ENCODE measurements at regions not wholly inside any gene's neighbourhood (a gene's known extent, or its start where the extent isn't known, plus 50 kb on each side); places are given as distances from the start of the nearest gene placed in this dataset.

- FAIRE-seq (peak; percentile 9), DNase-seq (ENCODE audit: insufficient read length, low spot score) (no peak)
- TF ChIP-seq POU2F2 (IDR thresholded peaks at IDR 0.05; ENCODE audit: low read depth, low read length), result 0 out of 2 replicates have a peak, but pooled peaks have one; percentile 28
- no peak for TF ChIP-seq SPI1 (IDR thresholded peaks at IDR 0.05; ENCODE audit: low read depth, low read length)
- no peak for TF ChIP-seq TAF1 (IDR thresholded peaks at IDR 0.05; ENCODE audit: low read depth, low read length)
Observed at GRCh38 chr6:168383062-168383854, 57.7 kb upstream of the SMOC2 start.

GRCh38 chr6:168384045-168385036, 56.6 kb upstream of the SMOC2 start:
- FAIRE-seq, result no peak
- TF ChIP-seq POU2F2 (IDR thresholded peaks at IDR 0.05; ENCODE audit: low read depth, low read length) (no peak), POLR2A (IDR thresholded peaks at IDR 0.05; ENCODE audit: low read depth, low read length) (no peak), PAX5 (IDR thresholded peaks at IDR 0.05; ENCODE audit: insufficient read depth, low read length, severe bottlenecking) (no peak), SPI1 (IDR thresholded peaks at IDR 0.05; ENCODE audit: low read depth, low read length) (no peak), TAF1 (IDR thresholded peaks at IDR 0.05; ENCODE audit: low read depth, low read length) (no peak), POLR2AphosphoS5 (IDR thresholded peaks at IDR 0.05; ENCODE audit: low read depth, low read length) (no peak)
- no peak for DNase-seq (ENCODE audit: insufficient read length, low spot score)

GRCh38 chr6:168385037-168385759, 55.8 kb upstream of the SMOC2 start:
- TF ChIP-seq PAX5 (IDR thresholded peaks at IDR 0.05; ENCODE audit: insufficient read depth, low read length, severe bottlenecking), result no peak
- TF ChIP-seq TAF1 (IDR thresholded peaks at IDR 0.05; ENCODE audit: low read depth, low read length), result no peak
- TF ChIP-seq POLR2AphosphoS5 (IDR thresholded peaks at IDR 0.05; ENCODE audit: low read depth, low read length), result no peak
- no peak for TF ChIP-seq POLR2A (IDR thresholded peaks at IDR 0.05; ENCODE audit: low read depth, low read length)
- TF ChIP-seq SPI1 (IDR thresholded peaks at IDR 0.05; ENCODE audit: low read depth, low read length), result no peak
- TF ChIP-seq POU2F2 (IDR thresholded peaks at IDR 0.05; ENCODE audit: low read depth, low read length), result no peak
- DNase-seq (ENCODE audit: insufficient read length, low spot score) (no peak), FAIRE-seq (no peak)

- no peak for TF ChIP-seq TAF1 (IDR thresholded peaks at IDR 0.05; ENCODE audit: low read depth, low read length)
- no peak for TF ChIP-seq PAX5 (IDR thresholded peaks at IDR 0.05; ENCODE audit: insufficient read depth, low read length, severe bottlenecking)
- FAIRE-seq, result no peak
- DNase-seq (ENCODE audit: insufficient read length, low spot score), result no peak
Observed at GRCh38 chr6:168385858-168386735, 54.9 kb upstream of the SMOC2 start.

- TF ChIP-seq PAX5 (IDR thresholded peaks at IDR 0.05; ENCODE audit: insufficient read depth, low read length, severe bottlenecking) (no peak), POU2F2 (IDR thresholded peaks at IDR 0.05; ENCODE audit: low read depth, low read length) (no peak), POLR2A (IDR thresholded peaks at IDR 0.05; ENCODE audit: low read depth, low read length) (no peak), POLR2AphosphoS5 (IDR thresholded peaks at IDR 0.05; ENCODE audit: low read depth, low read length) (no peak), TAF1 (IDR thresholded peaks at IDR 0.05; ENCODE audit: low read depth, low read length) (no peak), SPI1 (IDR thresholded peaks at IDR 0.05; ENCODE audit: low read depth, low read length) (no peak)
- no peak for FAIRE-seq
Observed at GRCh38 chr6:168386973-168387372, 54.0 kb upstream of the SMOC2 start.

GRCh38 chr6:168387426-168387825, 53.6 kb upstream of the SMOC2 start:
- FAIRE-seq (no peak), DNase-seq (ENCODE audit: insufficient read length, low spot score) (no peak)
- TF ChIP-seq SPI1 (IDR thresholded peaks at IDR 0.05; ENCODE audit: low read depth, low read length) (no peak), POLR2A (IDR thresholded peaks at IDR 0.05; ENCODE audit: low read depth, low read length) (no peak), POU2F2 (IDR thresholded peaks at IDR 0.05; ENCODE audit: low read depth, low read length) (no peak), POLR2AphosphoS5 (IDR thresholded peaks at IDR 0.05; ENCODE audit: low read depth, low read length) (no peak), PAX5 (IDR thresholded peaks at IDR 0.05; ENCODE audit: insufficient read depth, low read length, severe bottlenecking) (no peak), TAF1 (IDR thresholded peaks at IDR 0.05; ENCODE audit: low read depth, low read length) (no peak)

More at GRCh38 chr6:168386973-168387372, 54.0 kb upstream of the SMOC2 start:
- DNase-seq (ENCODE audit: insufficient read length, low spot score), result no peak

- FAIRE-seq, result no peak
- TF ChIP-seq PAX5 (IDR thresholded peaks at IDR 0.05; ENCODE audit: insufficient read depth, low read length, severe bottlenecking), result no peak
- no peak for TF ChIP-seq SPI1 (IDR thresholded peaks at IDR 0.05; ENCODE audit: low read depth, low read length)
- TF ChIP-seq TAF1 (IDR thresholded peaks at IDR 0.05; ENCODE audit: low read depth, low read length), result no peak
- TF ChIP-seq POLR2A (IDR thresholded peaks at IDR 0.05; ENCODE audit: low read depth, low read length), result no peak
- TF ChIP-seq POLR2AphosphoS5 (IDR thresholded peaks at IDR 0.05; ENCODE audit: low read depth, low read length), result no peak
- no peak for TF ChIP-seq POU2F2 (IDR thresholded peaks at IDR 0.05; ENCODE audit: low read depth, low read length)
- no peak for DNase-seq (ENCODE audit: insufficient read length, low spot score)
Observed at GRCh38 chr6:168387911-168388310, 53.1 kb upstream of the SMOC2 start.
